ENCODE measurements at regions not wholly inside any gene's neighbourhood (a gene's known extent, or its start where the extent isn't known, plus 50 kb on each side); places are given as distances from the start of the nearest gene placed in this dataset.

DNA sequence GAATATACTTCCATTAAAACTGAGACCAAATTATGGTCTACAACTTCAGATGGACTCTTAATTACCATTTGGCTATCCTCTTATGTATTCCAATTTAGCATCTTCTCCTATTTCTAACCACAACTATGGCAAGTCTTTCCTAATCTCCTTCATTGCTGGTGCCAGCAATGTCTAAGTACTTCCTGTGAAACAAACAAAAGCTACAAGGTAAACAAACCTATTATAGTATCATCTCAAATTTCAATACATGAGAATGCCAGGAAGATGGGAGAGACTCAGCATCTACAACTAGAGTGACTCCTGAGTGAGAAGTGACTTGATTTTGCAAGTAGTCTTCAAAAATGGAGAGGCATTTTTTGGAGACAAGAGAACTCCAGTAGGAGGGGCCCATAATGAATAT is 202.9 kb upstream of the ATXN7L3B start:
- TF ChIP-seq, protein P1, sequence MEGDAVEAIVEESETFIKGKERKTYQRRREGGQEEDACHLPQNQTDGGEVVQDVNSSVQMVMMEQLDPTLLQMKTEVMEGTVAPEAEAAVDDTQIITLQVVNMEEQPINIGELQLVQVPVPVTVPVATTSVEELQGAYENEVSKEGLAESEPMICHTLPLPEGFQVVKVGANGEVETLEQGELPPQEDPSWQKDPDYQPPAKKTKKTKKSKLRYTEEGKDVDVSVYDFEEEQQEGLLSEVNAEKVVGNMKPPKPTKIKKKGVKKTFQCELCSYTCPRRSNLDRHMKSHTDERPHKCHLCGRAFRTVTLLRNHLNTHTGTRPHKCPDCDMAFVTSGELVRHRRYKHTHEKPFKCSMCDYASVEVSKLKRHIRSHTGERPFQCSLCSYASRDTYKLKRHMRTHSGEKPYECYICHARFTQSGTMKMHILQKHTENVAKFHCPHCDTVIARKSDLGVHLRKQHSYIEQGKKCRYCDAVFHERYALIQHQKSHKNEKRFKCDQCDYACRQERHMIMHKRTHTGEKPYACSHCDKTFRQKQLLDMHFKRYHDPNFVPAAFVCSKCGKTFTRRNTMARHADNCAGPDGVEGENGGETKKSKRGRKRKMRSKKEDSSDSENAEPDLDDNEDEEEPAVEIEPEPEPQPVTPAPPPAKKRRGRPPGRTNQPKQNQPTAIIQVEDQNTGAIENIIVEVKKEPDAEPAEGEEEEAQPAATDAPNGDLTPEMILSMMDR (conservative IDR thresholded peaks at IDR 0.05), result no peak
- no peak for TF ChIP-seq EZH2 (IDR thresholded peaks at IDR 0.05; ENCODE audit: low read depth)
